Fibroblast of pulmonary artery (primary cell): ENCODE measurements at regions not wholly inside any gene's neighbourhood (a gene's known extent, or its start where the extent isn't known, plus 50 kb on each side); places are given as distances from the start of the nearest gene placed in this dataset.

Experiments used
- DNase-seq: peaks from one replicate; pipeline ENCODE4 v3.0.0-alpha.2; 2010; ENCODE audit warnings: low read depth
- H3K4me3 ChIP-seq: replicated peaks from 2 replicates; pipeline ENCODE4 v1.5.1; 2011; ENCODE audit warnings: low read depth, mild to moderate bottlenecking, control low read depth, low read length, moderate library complexity
- TF ChIP-seq, protein P1 (sequence below): IDR thresholded peaks from 2 replicates; pipeline ENCODE4 v1.5.1; 2011; ENCODE audit warnings: mild to moderate bottlenecking, control low read depth, low read length, inconsistent platforms; ENCODE audit errors: missing control alignments

GRCh38 chr16:85369741-85370528 is 243.2 kb upstream of the GSE1 start:
- no peak for DNase-seq
- no peak overlapping the region for H3K4me3 ChIP-seq
- TF ChIP-seq, protein P1, sequence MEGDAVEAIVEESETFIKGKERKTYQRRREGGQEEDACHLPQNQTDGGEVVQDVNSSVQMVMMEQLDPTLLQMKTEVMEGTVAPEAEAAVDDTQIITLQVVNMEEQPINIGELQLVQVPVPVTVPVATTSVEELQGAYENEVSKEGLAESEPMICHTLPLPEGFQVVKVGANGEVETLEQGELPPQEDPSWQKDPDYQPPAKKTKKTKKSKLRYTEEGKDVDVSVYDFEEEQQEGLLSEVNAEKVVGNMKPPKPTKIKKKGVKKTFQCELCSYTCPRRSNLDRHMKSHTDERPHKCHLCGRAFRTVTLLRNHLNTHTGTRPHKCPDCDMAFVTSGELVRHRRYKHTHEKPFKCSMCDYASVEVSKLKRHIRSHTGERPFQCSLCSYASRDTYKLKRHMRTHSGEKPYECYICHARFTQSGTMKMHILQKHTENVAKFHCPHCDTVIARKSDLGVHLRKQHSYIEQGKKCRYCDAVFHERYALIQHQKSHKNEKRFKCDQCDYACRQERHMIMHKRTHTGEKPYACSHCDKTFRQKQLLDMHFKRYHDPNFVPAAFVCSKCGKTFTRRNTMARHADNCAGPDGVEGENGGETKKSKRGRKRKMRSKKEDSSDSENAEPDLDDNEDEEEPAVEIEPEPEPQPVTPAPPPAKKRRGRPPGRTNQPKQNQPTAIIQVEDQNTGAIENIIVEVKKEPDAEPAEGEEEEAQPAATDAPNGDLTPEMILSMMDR: peak; percentile 79

DNA sequence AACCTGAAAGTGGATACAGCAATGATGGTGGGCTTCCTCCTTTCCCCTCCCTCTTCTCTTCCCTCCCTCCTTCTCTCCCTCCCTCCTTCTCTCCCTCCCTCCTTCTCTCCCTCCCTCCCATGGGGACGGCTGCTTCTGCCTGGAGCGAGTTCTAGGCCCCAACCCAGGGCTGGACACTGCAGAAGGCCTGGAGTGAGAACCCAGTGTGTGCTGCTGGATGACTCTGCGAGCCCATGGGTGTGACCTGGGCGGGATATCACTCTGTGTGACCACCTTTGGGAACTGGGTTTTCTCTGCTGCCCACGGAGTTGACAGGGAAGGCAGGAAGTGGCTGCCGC is 242.6 kb upstream of the GSE1 start:
- DNase-seq: no peak
- TF ChIP-seq, protein P1: no peak
- H3K4me3 ChIP-seq: no peak overlapping the region

- DNase-seq: no peak
Observed at GRCh38 chr16:85370881-85371651, 242.1 kb upstream of the GSE1 start.

GRCh38 chr16:85371948-85372347 is 241.2 kb upstream of the GSE1 start:
- no peak overlapping the region for H3K4me3 ChIP-seq
- TF ChIP-seq, protein P1: no peak
- no peak for DNase-seq

More at GRCh38 chr16:85370881-85371651, 242.1 kb upstream of the GSE1 start:
- H3K4me3 ChIP-seq: no peak overlapping the region
- TF ChIP-seq, protein P1: no peak

- no peak overlapping the region for H3K4me3 ChIP-seq
- DNase-seq: peak; percentile 57
- TF ChIP-seq, protein P1: no peak
Observed at GRCh38 chr16:85372627-85373372, 240.3 kb upstream of the GSE1 start.

DNA sequence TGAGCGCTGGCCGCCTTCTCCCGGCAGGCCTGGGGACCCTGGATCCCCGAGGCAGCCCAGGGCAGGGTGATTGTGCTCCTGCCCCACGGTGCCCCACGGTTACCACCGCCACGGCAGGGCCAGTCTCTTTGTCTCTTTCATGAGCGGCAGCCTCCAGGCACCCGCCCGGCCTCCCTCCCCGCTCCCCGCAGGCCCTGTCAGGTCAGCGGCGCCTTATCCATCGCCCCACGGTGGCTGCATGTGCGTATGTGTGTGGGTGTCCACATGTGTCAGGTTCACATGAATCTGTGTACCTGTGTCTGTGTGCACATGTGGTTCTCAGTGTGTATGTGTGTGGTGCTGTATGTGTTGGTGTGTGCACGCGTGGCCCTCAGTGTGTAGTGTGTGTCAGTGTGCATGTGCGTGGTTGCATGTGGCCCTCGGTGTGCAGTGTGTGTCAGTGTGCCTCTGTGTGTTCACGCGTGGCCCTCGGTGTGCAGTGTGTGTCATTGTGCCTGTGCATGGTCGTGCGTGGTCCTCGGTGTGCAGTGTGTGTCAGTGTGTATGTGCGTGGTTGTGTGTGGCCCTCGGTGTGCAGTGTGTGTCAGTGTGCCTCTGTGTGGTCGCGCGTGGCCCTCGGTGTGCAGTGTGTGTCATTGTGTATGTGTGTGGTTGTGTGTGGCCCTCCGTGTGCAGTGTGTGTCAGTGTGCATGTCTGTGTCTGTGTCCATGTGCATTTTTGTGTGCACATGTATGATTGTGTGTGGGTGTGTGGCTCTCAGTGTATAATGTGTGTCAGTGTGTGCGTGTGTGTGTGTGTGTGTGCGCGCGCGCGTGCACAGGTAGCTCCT is 239.2 kb upstream of the GSE1 start:
- no peak for DNase-seq
- no peak overlapping the region for H3K4me3 ChIP-seq
- TF ChIP-seq, protein P1: no peak
